A204.1 (cell line): ENCODE measurements at regions not wholly inside any gene's neighbourhood (a gene's known extent, or its start where the extent isn't known, plus 50 kb on each side); places are given as distances from the start of the nearest gene placed in this dataset.

Experiments used
- FAIRE-seq: peaks from 2 replicates; lab custom pipeline; 2012; peaks lifted over from hg19 to GRCh38; lab: Jason Lieb, UNC

DNA sequence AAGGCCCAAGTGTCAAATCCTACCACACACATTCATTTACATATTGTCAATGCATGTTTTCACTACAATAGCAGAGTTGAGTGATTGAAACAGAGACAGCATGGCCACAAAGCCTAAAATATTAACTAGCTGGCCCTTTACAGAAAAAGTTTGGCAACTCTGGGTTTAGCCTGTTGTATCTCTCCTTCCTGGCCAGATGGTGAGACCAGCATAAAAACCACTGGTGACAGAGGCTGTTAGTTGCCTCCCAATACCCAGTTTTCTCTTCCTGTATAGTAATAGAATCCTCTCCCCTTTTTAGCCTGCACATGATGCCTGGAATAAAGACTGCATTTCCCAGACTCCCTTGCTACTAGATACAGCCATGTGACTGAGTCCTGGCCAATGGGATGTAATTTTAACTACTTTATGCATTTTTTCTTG lies 100.0 kb upstream of the TAB2 start:
- no peak for FAIRE-seq

DNA sequence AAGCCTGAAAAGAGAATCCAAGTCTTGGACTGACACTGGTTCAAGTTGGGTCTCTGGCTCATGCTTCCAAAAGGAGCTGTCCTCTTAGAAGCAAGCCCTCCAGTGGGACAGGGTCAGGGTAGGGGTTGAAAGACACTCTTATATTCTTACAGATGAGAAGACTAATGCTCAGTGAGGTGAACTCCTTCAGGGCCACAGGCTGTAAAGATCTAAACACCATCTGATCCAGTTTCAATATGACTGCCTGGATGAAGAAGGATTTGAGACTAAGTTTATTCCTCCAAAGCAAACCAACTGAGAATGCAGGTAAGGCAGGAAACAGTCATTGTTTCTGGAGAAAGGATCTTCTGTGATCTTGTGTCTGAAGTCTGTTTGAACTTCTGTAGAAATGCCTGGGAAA lies 99.0 kb upstream of the TAB2 start:
- FAIRE-seq, result no peak

DNA sequence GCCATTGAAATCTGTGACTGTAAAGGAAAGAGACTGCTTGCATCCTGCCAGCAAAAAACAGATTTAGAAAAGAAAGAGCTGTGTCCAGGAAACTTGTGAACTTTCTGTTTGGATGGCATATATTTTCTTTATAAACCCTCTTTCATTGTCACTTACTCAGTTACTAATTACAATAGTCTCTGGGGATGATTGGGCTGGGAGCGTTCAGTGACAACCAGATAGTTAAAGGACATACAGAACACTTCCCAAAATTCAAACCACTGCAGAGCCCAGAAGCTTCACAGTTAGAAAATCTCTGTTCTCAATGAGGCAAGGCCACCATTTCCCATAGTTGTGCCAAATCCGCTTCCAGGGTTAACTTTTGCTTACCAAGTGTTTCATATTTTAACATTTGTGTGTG lies 98.6 kb upstream of the TAB2 start:
- FAIRE-seq, result no peak

DNA sequence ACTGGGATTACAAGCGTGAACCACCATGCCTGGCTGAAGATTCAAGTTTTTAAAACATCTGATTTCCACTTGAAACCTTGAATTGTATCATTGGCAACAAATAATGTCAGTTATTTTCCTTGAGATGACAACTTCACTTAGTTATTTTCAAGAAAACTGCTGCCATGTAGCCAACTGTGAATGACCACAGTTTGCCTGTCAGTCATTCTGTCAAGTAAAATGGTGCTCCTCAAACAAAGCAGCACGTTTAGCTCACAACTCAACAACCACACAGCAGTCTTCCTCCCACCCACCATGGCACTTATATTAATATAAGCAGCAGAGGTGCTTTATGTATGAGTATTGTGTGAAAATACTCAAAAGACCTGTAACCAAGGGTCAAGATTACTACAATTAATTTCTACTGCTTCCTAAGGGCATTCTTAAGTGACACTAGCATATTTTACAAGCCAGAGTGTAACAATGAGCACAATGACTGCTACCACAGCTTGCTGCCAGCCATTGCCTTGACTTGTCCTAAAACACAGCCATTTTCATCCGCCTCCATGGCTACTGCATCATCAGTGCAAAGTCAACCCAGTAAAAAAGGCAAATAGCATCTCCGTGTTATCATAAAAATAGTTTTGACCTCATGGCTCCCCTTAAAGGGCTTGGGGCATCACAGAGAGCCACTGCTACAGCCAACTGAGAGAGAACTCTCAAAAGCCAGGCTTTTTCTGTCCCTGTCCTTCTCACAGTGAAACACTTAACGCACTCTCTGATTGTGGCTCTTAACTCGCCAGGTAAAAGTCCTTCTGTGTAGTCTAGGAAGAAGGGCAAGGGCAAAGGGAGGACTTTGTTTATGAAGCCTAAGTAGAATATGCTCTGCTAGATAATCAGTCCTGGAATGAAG lies 96.4 kb upstream of the TAB2 start:
- FAIRE-seq, result no peak

DNA sequence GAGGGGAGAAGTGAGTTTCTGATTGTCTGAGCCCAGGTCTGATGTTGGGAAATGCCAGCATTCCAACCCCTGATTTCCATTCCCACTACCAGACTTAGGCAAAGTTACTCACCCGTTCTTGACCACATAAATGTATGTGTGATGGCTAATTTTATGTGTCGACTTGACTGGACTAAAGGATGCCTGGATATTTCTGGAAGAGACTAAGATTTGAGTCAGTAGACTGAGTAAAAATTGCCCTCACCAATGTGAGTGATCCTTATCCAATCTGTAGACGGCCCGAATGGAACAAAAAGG lies 95.8 kb upstream of the TAB2 start:
- no peak for FAIRE-seq

DNA sequence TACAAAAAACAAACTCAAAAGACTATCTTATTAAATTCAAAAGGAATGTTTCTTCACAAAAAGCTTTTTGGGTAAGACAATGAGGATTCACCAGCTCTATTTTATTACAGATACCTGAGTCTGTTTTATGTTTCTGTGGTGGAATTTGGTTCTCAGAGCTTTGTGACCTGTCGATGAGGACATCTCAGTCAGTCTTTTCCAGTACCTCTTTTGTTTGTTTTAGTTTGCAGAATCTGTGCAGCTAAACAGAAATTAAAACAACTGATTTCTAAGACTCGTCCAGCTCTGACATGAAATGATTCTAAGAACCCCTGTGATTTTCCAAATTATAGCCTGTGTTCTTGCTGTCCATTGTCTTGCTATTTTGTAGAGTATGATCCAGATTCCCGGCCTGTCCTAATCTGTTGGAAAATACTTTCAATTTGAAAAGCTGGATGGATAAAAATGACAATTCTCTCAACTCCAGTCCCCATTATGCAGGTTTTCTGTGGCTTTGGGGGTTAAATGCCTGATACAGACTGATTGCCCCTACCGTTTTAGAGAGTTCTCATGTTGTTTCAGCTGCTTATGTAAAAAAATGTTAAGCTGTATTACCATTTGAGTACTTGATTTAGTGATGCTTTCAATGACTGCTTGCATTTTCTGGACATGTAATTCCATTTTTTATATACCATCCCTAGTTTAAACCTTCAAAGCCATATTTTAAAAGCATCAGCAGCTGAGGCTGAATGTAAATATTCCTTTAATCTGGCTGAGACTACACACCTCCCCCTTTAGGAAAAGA lies 94.2 kb upstream of the TAB2 start:
- FAIRE-seq, result no peak

DNA sequence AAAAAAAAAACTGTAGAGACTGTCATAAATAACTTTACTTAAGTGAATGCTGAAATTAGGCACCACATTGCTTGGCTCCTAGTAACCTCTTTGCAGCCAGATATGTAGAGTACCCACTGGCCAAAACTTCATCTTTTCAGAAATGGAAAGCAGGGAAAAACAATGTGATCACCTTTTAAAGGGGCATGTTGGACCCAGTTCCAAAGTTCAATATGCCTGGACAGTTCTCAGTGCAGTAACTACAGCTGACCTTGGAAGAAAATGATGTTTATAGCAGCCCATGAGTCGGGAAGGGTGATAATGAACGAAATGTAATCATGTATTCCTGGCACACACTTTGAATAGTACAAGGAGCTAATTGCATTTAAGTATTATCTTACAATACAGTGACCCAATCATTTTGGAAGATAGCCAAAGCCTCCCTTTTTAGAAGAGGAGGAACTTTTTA lies 93.6 kb upstream of the TAB2 start:
- no peak for FAIRE-seq

DNA sequence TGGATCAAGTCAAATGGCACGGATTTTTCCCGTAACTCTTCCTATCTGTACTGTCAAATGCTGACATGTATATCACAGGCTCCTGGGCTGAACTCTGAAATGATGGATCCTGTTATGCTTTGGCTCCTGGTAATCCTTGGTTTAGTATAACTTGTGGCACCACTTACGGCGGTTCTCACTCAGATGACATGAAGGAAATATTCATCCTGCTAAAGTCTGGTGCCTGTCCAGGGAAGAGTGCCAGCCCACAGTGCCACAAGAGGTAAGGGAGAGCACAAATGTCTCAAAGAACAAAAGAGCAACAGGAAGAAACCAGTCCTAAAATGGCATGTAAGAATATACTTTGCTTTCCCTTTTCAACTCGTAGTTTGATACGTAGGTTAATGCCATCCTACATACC lies 93.1 kb upstream of the TAB2 start:
- no peak for FAIRE-seq

DNA sequence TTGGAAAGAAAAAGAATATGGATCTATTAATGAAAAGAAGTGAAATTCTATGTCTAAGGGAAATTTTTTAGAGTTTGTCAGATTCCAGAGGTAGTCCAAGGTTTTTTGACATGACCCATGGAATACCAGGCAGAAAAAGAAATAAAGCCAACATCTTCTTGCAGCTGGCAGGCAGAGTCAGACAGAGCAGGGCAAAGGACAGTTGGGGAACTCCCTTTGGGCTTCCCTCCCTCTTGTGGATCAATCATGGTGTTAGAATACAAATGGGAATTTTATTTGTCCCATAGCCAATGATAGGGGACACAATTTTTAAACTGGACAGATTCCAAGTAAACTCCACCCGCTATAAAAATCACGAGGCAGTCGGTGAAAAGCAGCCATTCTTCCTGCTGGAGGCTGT lies 92.1 kb upstream of the TAB2 start:
- FAIRE-seq, result no peak

DNA sequence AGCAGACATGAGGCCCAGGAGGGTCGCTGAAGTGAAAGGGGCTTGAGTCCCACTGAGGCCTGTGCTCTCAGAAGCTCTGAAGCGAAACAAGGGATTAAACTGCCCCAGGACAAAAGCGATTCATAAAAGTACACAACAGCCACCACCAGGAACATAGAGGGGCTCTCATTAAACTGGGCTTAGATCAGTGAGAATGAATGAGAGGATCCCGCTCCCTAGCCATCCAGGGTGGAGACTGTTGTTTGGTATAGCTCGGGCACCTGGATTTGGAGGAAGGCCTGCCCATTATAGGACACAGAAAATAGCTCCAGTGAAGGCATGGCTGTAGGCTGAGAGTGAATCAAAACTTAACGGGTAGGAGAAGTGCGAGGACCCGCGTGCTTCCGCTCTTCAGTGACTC lies 91.6 kb upstream of the TAB2 start:
- no peak for FAIRE-seq

DNA sequence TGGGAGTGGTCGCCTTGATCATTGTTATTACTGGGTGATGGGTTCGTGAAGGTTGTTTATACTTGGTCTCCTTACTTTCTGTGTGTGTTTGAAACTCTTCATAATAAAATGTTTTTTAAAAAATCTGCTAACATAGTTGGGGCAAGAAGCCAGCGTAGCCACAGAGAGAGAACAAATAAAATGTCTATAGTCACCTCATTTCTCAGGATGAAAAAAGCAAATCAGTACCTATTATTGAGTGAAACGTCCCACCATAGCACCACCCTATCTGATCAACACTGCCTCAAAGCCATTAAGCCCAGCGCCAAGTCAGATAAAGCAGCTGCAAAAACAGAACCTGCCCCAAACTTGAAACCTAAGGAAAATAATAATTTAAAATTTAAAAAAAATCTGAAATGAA lies 89.7 kb upstream of the TAB2 start:
- FAIRE-seq, result no peak

DNA sequence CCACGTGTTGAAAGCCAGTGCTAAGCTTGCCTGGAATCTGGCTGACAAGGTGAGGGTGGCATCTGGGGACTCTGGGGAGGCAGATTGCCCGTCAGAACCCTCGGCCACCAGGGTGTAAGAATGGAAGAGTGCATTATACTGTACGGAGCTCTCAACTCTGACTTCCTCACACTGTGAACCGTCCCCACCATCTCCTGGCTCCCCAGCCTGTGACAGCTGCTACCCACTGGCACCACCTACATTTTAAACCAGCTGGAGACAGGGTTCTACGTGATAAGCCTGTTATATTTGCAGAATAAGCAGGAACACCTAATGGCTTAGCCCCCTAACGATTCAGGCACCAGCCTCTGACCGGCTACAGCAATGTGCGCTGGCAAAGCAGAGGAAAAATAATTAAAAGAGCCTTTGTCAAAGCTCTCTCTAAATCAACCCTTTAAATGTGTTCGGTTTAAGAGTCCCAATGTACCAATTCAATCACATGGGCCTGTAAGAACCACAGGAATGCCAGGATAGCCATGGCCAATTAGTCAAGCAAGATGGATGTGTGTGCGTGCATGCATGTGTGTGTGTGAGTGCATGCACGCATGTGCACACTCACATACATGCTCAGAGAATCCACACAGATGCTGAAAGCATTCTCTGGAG lies 89.1 kb upstream of the TAB2 start:
- no peak for FAIRE-seq

DNA sequence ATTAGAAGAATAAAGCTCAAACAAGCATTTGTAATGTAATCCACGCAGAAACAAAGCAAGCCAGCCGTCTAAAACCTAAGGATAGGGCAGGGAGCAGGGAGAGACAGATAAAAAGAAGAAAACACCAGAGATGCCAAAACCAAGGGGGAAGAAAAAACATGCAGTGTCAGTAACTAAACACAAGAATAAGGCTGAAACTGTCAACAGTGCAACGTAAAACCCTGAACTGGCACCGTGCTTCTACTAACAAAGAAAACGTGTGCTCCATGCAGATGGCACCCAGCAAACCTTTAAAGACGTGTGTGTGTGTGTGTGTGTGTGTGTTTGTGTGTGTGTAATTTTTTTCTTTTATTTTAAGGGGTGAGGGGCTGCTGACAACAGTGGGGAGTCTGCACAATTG lies 88.4 kb upstream of the TAB2 start:
- FAIRE-seq, result no peak

DNA sequence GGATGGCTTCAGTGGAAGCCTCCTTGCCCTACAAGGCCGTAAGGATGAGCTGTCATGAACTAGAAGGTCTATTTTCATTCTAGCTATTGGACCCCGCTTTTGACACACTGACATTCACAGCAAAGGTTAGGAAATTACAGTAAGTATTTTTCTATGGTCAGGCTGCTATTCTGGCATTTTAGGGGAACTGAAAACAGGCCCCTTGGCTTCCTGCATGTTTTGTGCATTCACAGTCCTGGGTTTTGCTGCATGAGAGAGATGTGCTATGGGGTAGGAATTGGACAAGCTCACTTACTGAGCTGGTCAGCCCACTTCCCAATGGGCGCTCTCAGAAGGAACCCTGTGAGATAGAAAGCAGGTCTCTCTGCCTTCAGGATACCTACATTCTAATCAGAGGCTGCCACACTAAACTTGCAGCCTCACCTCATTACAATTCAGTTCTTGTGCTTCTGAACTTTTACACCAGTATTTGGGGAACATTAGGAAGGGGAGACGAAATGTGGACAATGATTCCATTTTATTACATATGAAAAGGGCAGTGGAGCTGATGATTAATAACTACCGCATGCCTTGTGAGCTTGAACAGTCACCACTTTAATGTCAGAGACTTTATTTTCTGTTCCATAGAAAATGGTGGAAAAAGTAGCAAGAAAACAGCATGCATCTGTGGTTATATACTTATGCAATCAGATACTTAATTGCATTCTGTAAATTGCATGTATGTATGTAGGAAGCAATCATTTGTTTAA lies 86.6 kb upstream of the TAB2 start:
- FAIRE-seq, result no peak

DNA sequence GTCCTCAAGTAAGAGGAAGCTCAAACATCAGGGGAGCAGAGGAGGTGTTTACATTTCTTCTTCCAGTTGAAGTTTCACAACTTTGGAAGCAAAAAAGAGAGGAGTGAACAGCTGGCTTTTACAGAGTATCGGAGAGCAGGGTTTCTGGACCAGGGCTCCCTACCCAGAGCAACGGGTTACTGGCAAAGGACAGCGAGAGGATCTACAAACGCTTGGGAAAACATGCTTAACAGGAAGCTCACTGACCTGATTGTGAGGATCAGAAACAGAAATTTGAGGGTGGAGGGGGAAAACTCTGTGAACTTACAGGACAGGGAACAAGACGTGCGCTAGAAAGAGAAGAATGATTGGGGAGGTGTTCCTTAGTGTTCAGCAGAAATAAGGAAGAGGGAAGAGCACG lies 85.7 kb upstream of the TAB2 start:
- FAIRE-seq, result no peak

DNA sequence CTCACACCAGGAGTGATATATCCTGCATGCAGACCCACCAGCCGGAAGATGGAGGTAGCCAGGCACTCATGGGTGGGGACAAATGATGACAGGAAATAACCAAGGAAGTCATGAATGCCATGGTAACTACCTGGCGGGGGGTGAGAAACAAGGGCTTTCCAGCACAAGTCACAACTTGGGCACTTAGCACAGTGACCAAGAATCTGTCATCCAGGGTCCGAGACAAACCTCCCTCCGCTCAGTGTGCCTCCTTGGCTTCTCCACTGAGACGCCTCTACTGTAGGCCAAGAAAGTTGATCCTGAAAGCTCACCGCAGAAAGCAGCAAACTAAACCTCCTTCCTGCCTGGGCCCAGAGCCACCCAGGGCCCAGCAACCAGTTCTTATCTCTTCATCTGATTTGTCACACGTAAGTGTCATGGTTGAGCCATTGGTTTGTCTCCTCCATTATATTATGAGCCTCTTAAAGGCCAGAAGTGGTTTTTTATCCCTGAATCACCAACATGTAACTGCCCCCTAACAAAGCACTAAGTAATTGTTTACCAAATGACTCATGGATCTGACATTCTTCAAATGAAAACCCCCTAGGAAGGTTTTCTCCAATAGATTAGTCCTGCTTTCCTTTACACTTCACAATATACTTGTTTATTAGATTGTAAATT lies 84.3 kb upstream of the TAB2 start:
- no peak for FAIRE-seq

DNA sequence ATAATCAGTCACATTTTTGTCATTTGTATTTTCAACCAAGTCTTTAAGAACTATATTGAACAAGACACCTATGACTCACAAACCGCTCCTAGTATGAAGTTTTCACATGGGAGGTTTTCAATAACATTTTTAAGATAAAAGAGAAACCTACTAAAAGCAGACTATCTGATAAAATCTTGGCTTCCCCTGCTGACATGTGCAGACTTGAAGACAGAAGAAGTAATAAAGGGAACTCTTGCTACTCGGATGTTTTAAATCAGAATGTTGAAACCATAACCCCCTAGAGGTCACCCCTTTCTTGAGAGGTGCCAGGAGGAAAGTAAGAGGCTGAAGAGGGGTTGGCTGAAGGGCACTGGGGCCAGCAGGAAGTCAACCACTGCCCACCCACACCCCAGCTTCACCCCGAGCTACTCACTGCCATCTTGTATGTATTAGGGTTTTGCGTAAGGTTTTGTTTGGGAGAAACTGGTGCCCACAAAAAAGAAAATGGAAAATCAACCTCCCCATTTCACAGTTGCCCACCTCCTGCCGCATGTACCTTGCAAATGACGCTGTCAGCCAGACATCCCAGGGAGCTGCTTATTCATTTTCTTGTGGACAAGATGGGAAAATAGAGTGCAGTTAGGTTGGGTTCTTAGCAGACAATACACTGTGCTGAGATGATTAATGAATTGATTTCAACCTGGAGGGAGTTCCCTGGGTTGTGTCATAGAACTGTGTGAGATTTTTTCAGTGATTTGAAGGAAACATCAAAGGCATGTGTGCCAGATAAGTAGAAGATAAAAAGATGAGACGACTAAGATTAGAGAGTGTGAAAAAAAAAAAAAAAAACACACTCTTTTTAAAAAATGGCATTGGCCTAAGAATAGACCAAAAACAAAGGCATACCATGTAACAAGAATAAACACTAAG lies 83.2 kb upstream of the TAB2 start:
- FAIRE-seq, result no peak

DNA sequence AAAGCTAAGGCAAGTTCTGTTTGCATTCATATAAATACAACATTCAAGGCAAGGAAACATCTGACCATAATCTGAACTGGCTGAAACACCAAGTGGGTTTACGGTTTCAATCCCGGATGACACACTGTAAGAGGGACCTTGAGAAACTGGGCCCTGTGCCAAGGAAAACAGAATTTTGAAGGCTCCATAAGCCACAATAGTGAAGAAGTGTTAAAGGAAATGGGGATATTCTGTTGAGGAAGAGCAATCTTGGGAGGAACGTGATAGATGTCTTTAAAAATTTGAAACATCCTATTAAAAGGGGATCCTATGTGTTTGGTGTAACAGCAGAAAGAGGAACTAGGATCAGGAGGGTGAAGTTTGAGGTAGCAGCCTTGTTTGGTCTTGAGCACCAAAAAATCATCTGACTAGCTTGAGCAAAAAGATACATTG lies 82.4 kb upstream of the TAB2 start:
- no peak for FAIRE-seq

DNA sequence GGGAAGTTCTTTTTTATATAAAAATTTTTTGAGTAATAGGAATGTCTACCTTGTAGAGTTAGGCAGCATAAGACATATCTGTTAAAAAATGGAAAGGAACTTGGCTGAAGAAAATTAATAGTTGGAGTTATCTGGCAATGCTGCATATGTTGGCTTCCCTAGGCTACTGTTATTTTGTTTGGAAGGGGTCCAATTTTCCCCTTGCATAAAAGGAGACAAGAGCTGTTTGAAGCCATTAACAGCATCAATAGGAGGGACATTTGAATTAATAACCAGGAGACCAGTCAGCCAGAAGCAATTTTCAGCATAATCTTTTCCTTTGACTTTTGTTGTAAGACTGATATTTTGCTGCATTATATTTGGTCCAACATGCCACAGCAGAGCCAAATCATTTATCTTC lies 80.9 kb upstream of the TAB2 start:
- no peak for FAIRE-seq

DNA sequence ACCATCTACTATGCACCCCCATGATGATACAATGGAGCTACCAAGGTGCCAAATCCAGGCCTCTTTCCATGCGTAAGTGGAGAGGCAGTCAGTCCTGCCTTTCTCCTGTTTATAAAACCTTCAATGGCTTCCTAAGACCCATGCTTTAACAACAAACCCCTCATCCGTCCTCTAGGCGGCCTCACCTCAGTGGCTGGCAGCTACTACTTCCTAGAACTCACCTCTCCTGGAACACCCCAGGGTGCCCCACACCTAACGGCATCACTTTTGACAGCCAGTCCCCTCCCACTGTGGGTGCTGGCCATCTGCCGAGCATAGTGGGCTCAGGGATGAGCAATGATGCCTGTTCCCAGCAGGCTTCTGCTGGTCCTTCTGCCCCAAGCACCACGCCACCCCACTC lies 80.0 kb upstream of the TAB2 start:
- FAIRE-seq, result no peak
